ENCODE measurements at regions not wholly inside any gene's neighbourhood (a gene's known extent, or its start where the extent isn't known, plus 50 kb on each side); places are given as distances from the start of the nearest gene placed in this dataset.

DNA sequence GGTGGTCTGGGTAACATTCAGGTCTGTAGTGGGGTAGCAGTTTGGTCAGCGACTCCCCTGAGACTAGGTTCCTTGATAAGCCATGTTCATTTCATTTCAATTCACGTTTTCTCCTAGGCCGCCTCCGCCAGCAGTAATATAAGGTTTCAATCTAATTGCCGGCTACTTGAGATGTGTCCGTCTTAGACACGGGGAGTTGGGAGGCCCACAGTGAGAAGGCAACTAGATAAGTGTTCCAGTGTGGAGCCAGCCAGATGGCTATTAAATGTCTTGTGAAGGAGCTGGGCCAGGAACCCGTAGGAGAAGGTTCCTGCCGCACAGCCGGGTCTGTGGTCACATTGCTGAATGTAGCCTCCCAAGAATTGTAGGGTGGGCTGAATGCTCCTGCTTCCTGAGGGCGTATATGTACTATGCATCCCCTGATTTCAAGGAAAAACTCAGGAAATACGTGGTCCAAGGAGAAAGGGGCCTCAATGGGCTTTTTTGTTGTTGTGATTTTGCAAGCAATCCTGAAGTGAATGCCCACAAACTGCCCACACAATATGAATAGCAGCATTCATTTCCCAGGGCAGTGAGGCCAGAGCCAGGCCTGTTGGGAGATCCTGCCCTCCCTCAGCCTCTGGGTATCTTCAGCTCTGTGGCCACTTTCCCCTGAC is 220.6 kb upstream of the RPL34 start:
- no peak for ATAC-seq
- H3K27ac ChIP-seq, result no peak overlapping the region
- no peaks in the 10 kb centered on the region for H3K4me1 ChIP-seq
- H3K9me3 ChIP-seq, result no peaks in the 10 kb centered on the region
- TF ChIP-seq, protein P1, sequence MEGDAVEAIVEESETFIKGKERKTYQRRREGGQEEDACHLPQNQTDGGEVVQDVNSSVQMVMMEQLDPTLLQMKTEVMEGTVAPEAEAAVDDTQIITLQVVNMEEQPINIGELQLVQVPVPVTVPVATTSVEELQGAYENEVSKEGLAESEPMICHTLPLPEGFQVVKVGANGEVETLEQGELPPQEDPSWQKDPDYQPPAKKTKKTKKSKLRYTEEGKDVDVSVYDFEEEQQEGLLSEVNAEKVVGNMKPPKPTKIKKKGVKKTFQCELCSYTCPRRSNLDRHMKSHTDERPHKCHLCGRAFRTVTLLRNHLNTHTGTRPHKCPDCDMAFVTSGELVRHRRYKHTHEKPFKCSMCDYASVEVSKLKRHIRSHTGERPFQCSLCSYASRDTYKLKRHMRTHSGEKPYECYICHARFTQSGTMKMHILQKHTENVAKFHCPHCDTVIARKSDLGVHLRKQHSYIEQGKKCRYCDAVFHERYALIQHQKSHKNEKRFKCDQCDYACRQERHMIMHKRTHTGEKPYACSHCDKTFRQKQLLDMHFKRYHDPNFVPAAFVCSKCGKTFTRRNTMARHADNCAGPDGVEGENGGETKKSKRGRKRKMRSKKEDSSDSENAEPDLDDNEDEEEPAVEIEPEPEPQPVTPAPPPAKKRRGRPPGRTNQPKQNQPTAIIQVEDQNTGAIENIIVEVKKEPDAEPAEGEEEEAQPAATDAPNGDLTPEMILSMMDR (IDR thresholded peaks at IDR 0.05), result no peak
- intact Hi-C loops (cut with DNase I), result no loop called here
- 49 to 64% (median 56%) methylated on average over 12 of the region's 12 CpGs for WGBS, 3 donors
- H3K4me3 ChIP-seq, result no peak overlapping the region
- no peaks in the 10 kb centered on the region for H3K27me3 ChIP-seq (ENCODE audit: insufficient read depth in 3 of 3, low read length in 2 of 3)
- DNase-seq, result no peak
- H3K36me3 ChIP-seq (ENCODE audit: insufficient read depth in 1 of 2, low read depth in 1 of 2), result no peaks in the 10 kb centered on the region

- TF ChIP-seq, protein P1 (IDR thresholded peaks at IDR 0.05), result no peak
- H3K9me3 ChIP-seq, result no peaks in the 10 kb centered on the region
- H3K4me1 ChIP-seq, result no peaks in the 10 kb centered on the region
- no peak overlapping the region for H3K4me3 ChIP-seq
- ATAC-seq, result no peak
- H3K27ac ChIP-seq, result no peak overlapping the region
- H3K27me3 ChIP-seq (ENCODE audit: insufficient read depth in 3 of 3, low read length in 2 of 3), result no peaks in the 10 kb centered on the region
- H3K36me3 ChIP-seq (ENCODE audit: insufficient read depth in 1 of 2, low read depth in 1 of 2), result no peaks in the 10 kb centered on the region
- intact Hi-C loops (cut with DNase I), result no loop called here
- 64 to 72% (median 71%) methylated on average over 7 of the region's 7 CpGs for WGBS, 3 donors
- DNase-seq, result no peak
Observed at GRCh38 chr4:108398836-108399235, 221.5 kb upstream of the RPL34 start.

DNA sequence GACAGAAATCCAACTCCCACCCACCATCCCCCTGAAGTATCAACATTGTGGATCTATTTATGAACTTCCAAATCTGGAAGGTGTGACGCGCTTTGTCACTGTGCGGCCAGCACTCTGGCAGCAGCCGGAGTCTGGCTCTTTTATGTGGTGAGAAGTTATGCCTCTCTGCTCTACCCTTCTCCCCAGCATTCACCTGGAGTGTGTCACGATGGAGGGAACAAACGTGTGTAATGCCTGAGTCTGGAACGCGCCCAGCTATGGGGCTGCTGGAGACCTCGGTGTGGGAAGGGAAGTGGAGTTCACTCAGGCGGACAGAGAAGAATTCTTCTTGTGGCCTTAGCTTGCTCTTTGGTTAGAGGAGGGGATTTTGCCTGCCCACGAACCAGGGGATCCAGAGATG is 222.1 kb upstream of the RPL34 start:
- Histone ChIP-seq H3K27me3 (ENCODE audit: insufficient read depth in 3 of 3, low read length in 2 of 3) (no peaks in the 10 kb centered on the region), H3K4me3 (no peak overlapping the region), H3K27ac (no peak overlapping the region), H3K9me3 (no peaks in the 10 kb centered on the region), H3K4me1 (no peaks in the 10 kb centered on the region), H3K36me3 (ENCODE audit: insufficient read depth in 1 of 2, low read depth in 1 of 2) (no peaks in the 10 kb centered on the region)
- intact Hi-C loops (cut with DNase I), result no loop called here
- DNase-seq, result no peak
- no peak for ATAC-seq
- whole genome bisulfite sequencing, 3 donors, result 71 to 73% (median 72%) methylated on average over 11 of the region's 11 CpGs
- TF ChIP-seq, protein P1 (IDR thresholded peaks at IDR 0.05), result no peak

DNA sequence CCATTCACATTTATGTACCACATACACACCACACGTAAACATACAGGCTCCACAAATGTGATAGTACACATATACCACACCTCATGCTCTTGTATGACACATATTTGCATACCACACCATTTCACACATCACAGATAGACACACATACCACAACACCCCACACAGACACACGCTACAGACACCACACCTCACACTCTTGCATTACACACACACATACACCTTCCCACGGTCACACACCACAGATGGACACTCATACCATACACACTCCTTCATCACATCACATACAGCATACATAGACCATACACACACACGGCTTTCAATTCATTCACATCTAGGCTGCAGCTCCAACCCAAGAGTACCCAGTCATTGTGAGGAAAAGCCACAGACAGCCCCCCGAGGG is 222.5 kb upstream of the RPL34 start:
- Histone ChIP-seq H3K4me3 (no peak overlapping the region), H3K9me3 (no peaks in the 10 kb centered on the region), H3K27ac (no peak overlapping the region), H3K36me3 (ENCODE audit: insufficient read depth in 1 of 2, low read depth in 1 of 2) (no peaks in the 10 kb centered on the region), H3K4me1 (no peaks in the 10 kb centered on the region), H3K27me3 (ENCODE audit: insufficient read depth in 3 of 3, low read length in 2 of 3) (no peaks in the 10 kb centered on the region)
- TF ChIP-seq, protein P1 (IDR thresholded peaks at IDR 0.05), result no peak
- WGBS, 3 donors, result 82 to 84% (median 83%) methylated on average over 5 of the region's 5 CpGs
- ATAC-seq, result no peak
- DNase-seq, result no peak
- intact Hi-C loops (cut with DNase I), result no loop called here

DNA sequence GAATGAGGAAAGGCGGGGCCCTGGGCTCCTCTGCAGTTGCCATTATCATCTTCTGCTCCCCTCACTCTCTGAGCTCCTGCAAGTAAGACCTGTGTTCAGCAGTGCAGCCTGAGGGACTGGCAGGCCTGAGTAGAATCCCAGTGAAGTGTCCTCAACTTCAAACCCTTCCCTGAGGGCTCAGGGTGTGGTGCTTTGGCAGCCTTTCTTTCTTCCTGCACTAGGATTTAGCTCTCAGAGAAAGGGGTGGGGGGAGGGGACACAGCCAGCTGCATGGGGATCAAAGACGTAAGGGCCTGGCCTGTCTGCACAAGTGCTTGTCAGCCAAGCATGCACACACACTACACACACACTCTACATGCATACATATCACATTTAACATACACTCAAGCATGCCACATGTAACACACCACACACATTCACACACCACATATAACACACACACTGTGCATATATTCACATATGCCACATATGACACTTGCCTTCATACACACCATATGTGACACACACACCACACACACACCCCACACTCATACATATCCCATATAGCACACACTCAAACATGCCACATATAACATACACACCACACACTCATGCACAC is 223.4 kb upstream of the RPL34 start:
- DNase-seq (no peak), ATAC-seq (no peak)
- Histone ChIP-seq H3K27ac (no peak overlapping the region), H3K9me3 (no peaks in the 10 kb centered on the region), H3K4me1 (no peaks in the 10 kb centered on the region), H3K27me3 (ENCODE audit: insufficient read depth in 3 of 3, low read length in 2 of 3) (no peaks in the 10 kb centered on the region), H3K36me3 (ENCODE audit: insufficient read depth in 1 of 2, low read depth in 1 of 2) (no peaks in the 10 kb centered on the region), H3K4me3 (no peak overlapping the region)
- 58 to 69% (median 58%) methylated on average over 2 of the region's 2 CpGs for WGBS, 3 donors
- TF ChIP-seq, protein P1 (IDR thresholded peaks at IDR 0.05), result no peak
- intact Hi-C loops (cut with DNase I), result no loop called here

Data from psoas muscle (tissue), 7 donors.